WTC11 (cell line): ENCODE measurements at regions not wholly inside any gene's neighbourhood (a gene's known extent, or its start where the extent isn't known, plus 50 kb on each side); places are given as distances from the start of the nearest gene placed in this dataset.

Experiments
- ATAC-seq: fragments of 200-7000 bp; cut with Tn5 transposase; 2 replicates; pipeline ENCODE4 v1.10.0; 2021; ENCODE audit warnings: mild to moderate bottlenecking, moderate library complexity
- CTCF ChIA-PET: fragments of 300-600 bp; sonication (Branson Sonifier 250); formaldehyde crosslinking; loops from one replicate; lab custom pipeline; 2021; ENCODE audit warnings: antibody characterized with exemption; lab: Charles Lee
- POLR2A ChIA-PET: fragments of 350-600 bp; sonication (Branson Sonifier 250); formaldehyde crosslinking; loops from one replicate; lab custom pipeline; 2021; ENCODE audit warnings: antibody characterized with exemption; lab: Charles Lee
- DNase-seq: peaks from one replicate; pipeline ENCODE4 v3.0.0; 2021; ENCODE audit warnings: low spot score
- H3K27ac Mint-ChIP-seq: 2 replicates; pipeline ENCODE4 v1.8.0; 2021; ENCODE audit warnings: mixed read lengths
- H3K27me3 Mint-ChIP-seq: 2 replicates; pipeline ENCODE4 v1.8.0; 2021; ENCODE audit warnings: low read depth, mild to moderate bottlenecking, moderate library complexity, mixed read lengths
- H3K36me3 Mint-ChIP-seq: 2 replicates; pipeline ENCODE4 v1.8.0; 2021; ENCODE audit warnings: mixed read lengths
- H3K4me1 Mint-ChIP-seq: 2 replicates; pipeline ENCODE4 v1.8.0; 2022; ENCODE audit warnings: mixed read lengths
- H3K4me3 Mint-ChIP-seq: 2 replicates; pipeline ENCODE4 v1.8.0; 2021; ENCODE audit warnings: mild to moderate bottlenecking, moderate library complexity, mixed read lengths
- H3K9me3 Mint-ChIP-seq: 2 replicates; pipeline ENCODE4 v1.8.0; 2021; ENCODE audit warnings: mixed read lengths
- CBFB ChIP-seq: sonication (generic); formaldehyde crosslinking; IDR thresholded peaks from 2 replicates; pipeline ENCODE4 v1.8.1; 2022; ENCODE audit warnings: mild to moderate bottlenecking, low read depth, missing genetic modification reagents
- GABPB1 ChIP-seq: sonication (generic); formaldehyde crosslinking; IDR thresholded peaks from 2 replicates; pipeline ENCODE4 v1.8.1; 2023; ENCODE audit warnings: mild to moderate bottlenecking, missing genetic modification reagents
- NFATC4 ChIP-seq: fragments of 250-450 bp; sonication (Bioruptor Pico); IDR thresholded peaks from 2 replicates; pipeline ENCODE4 v1.9.0; 2021; ENCODE audit warnings: mild to moderate bottlenecking
- NFE2L1 ChIP-seq: sonication (generic); formaldehyde crosslinking; IDR thresholded peaks from 2 replicates; pipeline ENCODE4 v1.8.1; 2023; ENCODE audit warnings: missing genetic modification reagents
- SMAD3 ChIP-seq: sonication (generic); formaldehyde crosslinking; IDR thresholded peaks from 2 replicates; pipeline ENCODE4 v1.8.0; 2022; ENCODE audit warnings: missing genetic modification reagents, mild to moderate bottlenecking, borderline replicate concordance
- TEAD1 ChIP-seq: sonication (generic); formaldehyde crosslinking; IDR thresholded peaks from 2 replicates; pipeline ENCODE4 v1.8.0; 2022; ENCODE audit warnings: mild to moderate bottlenecking, missing genetic modification reagents
- TP53 ChIP-seq: sonication (generic); formaldehyde crosslinking; IDR thresholded peaks from 2 replicates; pipeline ENCODE4 v1.8.1; 2023; ENCODE audit warnings: mild to moderate bottlenecking, missing genetic modification reagents
- ZBTB43 ChIP-seq: sonication (generic); formaldehyde crosslinking; IDR thresholded peaks from 2 replicates; pipeline ENCODE4 v1.8.1; 2023; ENCODE audit warnings: mild to moderate bottlenecking, missing genetic modification reagents
- ZNF396 ChIP-seq: fragments of 250-450 bp; sonication (Bioruptor Pico); IDR thresholded peaks from 2 replicates; pipeline ENCODE4 v1.8.0; 2021; ENCODE audit warnings: mild to moderate bottlenecking, moderate library complexity, borderline replicate concordance
- ZNF512 ChIP-seq: sonication (generic); formaldehyde crosslinking; IDR thresholded peaks from 2 replicates; pipeline ENCODE4 v1.8.1; 2022; ENCODE audit warnings: missing genetic modification reagents, borderline replicate concordance
- TF ChIP-seq, protein P1 (sequence below): fragments of 250-450 bp; sonication (Bioruptor Pico); IDR thresholded peaks from 2 replicates; pipeline ENCODE4 v2.1.2; 2022; ENCODE audit warnings: mild to moderate bottlenecking, moderate library complexity
- TF ChIP-seq, protein P2 (sequence below): fragments of 250-450 bp; sonication (Bioruptor Pico); IDR thresholded peaks from 2 replicates; pipeline ENCODE4 v1.9.0; 2021; ENCODE audit warnings: mild to moderate bottlenecking, borderline replicate concordance
- TF ChIP-seq, protein P3 (sequence below): fragments of 200-600 bp; IDR thresholded peaks from 2 replicates; pipeline ENCODE4 v1.8.0; 2022; ENCODE audit warnings: antibody characterized with exemption
- TF ChIP-seq, protein P4 (sequence below): sonication (generic); formaldehyde crosslinking; conservative IDR thresholded peaks from 2 replicates; pipeline ENCODE4 v1.8.1; 2023; ENCODE audit warnings: mild to moderate bottlenecking, low read depth, missing genetic modification reagents, moderate library complexity
- TF ChIP-seq, protein P5 (sequence below): sonication (generic); formaldehyde crosslinking; IDR thresholded peaks from 2 replicates; pipeline ENCODE4 v1.8.1; 2023; ENCODE audit warnings: mild to moderate bottlenecking, missing genetic modification reagents, borderline replicate concordance

DNA sequence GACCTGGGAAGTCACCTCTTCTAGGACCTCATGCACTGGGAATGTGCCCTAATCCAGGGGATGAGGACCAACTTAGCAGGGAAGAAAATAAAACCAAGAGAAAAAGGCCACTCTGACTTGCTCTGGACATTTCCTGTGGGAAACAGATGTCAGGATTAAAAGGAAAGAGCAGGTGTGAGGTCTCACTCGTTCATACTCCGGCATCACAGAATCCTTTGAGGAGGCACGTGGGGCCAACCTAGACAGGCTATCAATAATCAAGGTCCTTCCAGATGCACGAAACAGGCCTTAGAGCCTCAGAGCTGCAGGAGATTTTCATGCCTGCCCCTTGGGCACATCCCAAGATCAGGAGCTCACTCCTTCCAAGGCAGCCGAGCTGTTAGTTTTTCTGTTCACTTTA lies 321.5 kb upstream of the CCL2 start:
- DNase-seq (no peak), ATAC-seq (no peak)
- Mint-ChIP-seq H3K4me1 (peaks cover 49% of the 10 kb centered on the region), H3K4me3 (no peak overlapping the region), H3K36me3 (no peaks in the 10 kb centered on the region), H3K9me3 (no peaks in the 10 kb centered on the region), H3K27ac (no peak overlapping the region), H3K27me3 (peaks cover 5% of the 10 kb centered on the region)
- TF ChIP-seq SMAD3: no peak
- POLR2A ChIA-PET: no interaction called here
- CTCF ChIA-PET: interaction anchor here (0.7 to 1.2 kb wide), 3 partner anchors 12 to 213 kb away, joined by 3 to 5 read pairs (median 5); no protein-coding TSS in a partner anchor

- POLR2A ChIA-PET: no interaction called here
- no peaks in the 10 kb centered on the region for H3K36me3 Mint-ChIP-seq
- peaks cover 38% of the 10 kb centered on the region for H3K4me1 Mint-ChIP-seq
- no peak overlapping the region for H3K4me3 Mint-ChIP-seq
- no peaks in the 10 kb centered on the region for H3K9me3 Mint-ChIP-seq
- peaks cover 5% of the 10 kb centered on the region for H3K27me3 Mint-ChIP-seq
- DNase-seq (no peak), ATAC-seq (no peak)
- CTCF ChIA-PET: interaction anchor here (1.3 kb wide), 1 partner anchor 212 kb away, joined by 3 read pairs; no protein-coding TSS in a partner anchor
- TF ChIP-seq TP53 (CRISPR knock-in tag) (no peak), GABPB1 (no peak), ZBTB43 (CRISPR knock-in tag) (no peak), TEAD1 (no peak), SMAD3 (no peak), ZNF396 (CRISPR knock-in tag) (no peak), ZNF512 (CRISPR knock-in tag) (no peak), CBFB (CRISPR knock-in tag) (no peak), NFE2L1 (CRISPR knock-in tag) (no peak), NFATC4 (no peak)
- TF ChIP-seq, protein P1, sequence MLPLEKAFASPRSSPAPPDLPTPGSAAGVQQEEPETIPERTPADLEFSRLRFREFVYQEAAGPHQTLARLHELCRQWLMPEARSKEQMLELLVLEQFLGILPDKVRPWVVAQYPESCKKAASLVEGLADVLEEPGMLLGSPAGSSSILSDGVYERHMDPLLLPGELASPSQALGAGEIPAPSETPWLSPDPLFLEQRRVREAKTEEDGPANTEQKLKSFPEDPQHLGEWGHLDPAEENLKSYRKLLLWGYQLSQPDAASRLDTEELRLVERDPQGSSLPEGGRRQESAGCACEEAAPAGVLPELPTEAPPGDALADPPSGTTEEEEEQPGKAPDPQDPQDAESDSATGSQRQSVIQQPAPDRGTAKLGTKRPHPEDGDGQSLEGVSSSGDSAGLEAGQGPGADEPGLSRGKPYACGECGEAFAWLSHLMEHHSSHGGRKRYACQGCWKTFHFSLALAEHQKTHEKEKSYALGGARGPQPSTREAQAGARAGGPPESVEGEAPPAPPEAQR (CRISPR knock-in tag): no peak
- TF ChIP-seq, protein P2, sequence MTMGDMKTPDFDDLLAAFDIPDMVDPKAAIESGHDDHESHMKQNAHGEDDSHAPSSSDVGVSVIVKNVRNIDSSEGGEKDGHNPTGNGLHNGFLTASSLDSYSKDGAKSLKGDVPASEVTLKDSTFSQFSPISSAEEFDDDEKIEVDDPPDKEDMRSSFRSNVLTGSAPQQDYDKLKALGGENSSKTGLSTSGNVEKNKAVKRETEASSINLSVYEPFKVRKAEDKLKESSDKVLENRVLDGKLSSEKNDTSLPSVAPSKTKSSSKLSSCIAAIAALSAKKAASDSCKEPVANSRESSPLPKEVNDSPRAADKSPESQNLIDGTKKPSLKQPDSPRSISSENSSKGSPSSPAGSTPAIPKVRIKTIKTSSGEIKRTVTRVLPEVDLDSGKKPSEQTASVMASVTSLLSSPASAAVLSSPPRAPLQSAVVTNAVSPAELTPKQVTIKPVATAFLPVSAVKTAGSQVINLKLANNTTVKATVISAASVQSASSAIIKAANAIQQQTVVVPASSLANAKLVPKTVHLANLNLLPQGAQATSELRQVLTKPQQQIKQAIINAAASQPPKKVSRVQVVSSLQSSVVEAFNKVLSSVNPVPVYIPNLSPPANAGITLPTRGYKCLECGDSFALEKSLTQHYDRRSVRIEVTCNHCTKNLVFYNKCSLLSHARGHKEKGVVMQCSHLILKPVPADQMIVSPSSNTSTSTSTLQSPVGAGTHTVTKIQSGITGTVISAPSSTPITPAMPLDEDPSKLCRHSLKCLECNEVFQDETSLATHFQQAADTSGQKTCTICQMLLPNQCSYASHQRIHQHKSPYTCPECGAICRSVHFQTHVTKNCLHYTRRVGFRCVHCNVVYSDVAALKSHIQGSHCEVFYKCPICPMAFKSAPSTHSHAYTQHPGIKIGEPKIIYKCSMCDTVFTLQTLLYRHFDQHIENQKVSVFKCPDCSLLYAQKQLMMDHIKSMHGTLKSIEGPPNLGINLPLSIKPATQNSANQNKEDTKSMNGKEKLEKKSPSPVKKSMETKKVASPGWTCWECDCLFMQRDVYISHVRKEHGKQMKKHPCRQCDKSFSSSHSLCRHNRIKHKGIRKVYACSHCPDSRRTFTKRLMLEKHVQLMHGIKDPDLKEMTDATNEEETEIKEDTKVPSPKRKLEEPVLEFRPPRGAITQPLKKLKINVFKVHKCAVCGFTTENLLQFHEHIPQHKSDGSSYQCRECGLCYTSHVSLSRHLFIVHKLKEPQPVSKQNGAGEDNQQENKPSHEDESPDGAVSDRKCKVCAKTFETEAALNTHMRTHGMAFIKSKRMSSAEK (CRISPR knock-in tag): no peak
- TF ChIP-seq, protein P3, sequence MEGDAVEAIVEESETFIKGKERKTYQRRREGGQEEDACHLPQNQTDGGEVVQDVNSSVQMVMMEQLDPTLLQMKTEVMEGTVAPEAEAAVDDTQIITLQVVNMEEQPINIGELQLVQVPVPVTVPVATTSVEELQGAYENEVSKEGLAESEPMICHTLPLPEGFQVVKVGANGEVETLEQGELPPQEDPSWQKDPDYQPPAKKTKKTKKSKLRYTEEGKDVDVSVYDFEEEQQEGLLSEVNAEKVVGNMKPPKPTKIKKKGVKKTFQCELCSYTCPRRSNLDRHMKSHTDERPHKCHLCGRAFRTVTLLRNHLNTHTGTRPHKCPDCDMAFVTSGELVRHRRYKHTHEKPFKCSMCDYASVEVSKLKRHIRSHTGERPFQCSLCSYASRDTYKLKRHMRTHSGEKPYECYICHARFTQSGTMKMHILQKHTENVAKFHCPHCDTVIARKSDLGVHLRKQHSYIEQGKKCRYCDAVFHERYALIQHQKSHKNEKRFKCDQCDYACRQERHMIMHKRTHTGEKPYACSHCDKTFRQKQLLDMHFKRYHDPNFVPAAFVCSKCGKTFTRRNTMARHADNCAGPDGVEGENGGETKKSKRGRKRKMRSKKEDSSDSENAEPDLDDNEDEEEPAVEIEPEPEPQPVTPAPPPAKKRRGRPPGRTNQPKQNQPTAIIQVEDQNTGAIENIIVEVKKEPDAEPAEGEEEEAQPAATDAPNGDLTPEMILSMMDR: no peak
- TF ChIP-seq, protein P4, sequence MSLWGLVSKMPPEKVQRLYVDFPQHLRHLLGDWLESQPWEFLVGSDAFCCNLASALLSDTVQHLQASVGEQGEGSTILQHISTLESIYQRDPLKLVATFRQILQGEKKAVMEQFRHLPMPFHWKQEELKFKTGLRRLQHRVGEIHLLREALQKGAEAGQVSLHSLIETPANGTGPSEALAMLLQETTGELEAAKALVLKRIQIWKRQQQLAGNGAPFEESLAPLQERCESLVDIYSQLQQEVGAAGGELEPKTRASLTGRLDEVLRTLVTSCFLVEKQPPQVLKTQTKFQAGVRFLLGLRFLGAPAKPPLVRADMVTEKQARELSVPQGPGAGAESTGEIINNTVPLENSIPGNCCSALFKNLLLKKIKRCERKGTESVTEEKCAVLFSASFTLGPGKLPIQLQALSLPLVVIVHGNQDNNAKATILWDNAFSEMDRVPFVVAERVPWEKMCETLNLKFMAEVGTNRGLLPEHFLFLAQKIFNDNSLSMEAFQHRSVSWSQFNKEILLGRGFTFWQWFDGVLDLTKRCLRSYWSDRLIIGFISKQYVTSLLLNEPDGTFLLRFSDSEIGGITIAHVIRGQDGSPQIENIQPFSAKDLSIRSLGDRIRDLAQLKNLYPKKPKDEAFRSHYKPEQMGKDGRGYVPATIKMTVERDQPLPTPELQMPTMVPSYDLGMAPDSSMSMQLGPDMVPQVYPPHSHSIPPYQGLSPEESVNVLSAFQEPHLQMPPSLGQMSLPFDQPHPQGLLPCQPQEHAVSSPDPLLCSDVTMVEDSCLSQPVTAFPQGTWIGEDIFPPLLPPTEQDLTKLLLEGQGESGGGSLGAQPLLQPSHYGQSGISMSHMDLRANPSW (CRISPR knock-in tag): no peak
- TF ChIP-seq, protein P5, sequence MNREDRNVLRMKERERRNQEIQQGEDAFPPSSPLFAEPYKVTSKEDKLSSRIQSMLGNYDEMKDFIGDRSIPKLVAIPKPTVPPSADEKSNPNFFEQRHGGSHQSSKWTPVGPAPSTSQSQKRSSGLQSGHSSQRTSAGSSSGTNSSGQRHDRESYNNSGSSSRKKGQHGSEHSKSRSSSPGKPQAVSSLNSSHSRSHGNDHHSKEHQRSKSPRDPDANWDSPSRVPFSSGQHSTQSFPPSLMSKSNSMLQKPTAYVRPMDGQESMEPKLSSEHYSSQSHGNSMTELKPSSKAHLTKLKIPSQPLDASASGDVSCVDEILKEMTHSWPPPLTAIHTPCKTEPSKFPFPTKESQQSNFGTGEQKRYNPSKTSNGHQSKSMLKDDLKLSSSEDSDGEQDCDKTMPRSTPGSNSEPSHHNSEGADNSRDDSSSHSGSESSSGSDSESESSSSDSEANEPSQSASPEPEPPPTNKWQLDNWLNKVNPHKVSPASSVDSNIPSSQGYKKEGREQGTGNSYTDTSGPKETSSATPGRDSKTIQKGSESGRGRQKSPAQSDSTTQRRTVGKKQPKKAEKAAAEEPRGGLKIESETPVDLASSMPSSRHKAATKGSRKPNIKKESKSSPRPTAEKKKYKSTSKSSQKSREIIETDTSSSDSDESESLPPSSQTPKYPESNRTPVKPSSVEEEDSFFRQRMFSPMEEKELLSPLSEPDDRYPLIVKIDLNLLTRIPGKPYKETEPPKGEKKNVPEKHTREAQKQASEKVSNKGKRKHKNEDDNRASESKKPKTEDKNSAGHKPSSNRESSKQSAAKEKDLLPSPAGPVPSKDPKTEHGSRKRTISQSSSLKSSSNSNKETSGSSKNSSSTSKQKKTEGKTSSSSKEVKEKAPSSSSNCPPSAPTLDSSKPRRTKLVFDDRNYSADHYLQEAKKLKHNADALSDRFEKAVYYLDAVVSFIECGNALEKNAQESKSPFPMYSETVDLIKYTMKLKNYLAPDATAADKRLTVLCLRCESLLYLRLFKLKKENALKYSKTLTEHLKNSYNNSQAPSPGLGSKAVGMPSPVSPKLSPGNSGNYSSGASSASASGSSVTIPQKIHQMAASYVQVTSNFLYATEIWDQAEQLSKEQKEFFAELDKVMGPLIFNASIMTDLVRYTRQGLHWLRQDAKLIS (CRISPR knock-in tag): no peak
- H3K27ac Mint-ChIP-seq: no peak overlapping the region
These were observed 320.4 kb upstream of the CCL2 start for GRCh38 chr17:33934696-33935095.
